Testis (tissue), 2 donors: ENCODE measurements at regions not wholly inside any gene's neighbourhood (a gene's known extent, or its start where the extent isn't known, plus 50 kb on each side); places are given as distances from the start of the nearest gene placed in this dataset.

Experiments
- DNase-seq: peaks from one replicate; pipeline ENCODE4 v3.0.0-alpha.2; 2019
- H3K27ac ChIP-seq, 2 donors: fragments of 200-600 bp; sonication (generic); one replicate each; pipeline ENCODE4 v1.5.1; 2019
- H3K27me3 ChIP-seq: fragments of 200-600 bp; sonication (generic); one replicate; pipeline ENCODE4 v1.5.1; 2019
- H3K36me3 ChIP-seq: fragments of 200-600 bp; sonication (generic); one replicate; pipeline ENCODE4 v1.5.1; 2017; ENCODE audit warnings: low read depth; ENCODE audit errors: missing control alignments
- H3K4me1 ChIP-seq: fragments of 200-600 bp; sonication (generic); one replicate; pipeline ENCODE4 v1.5.1; 2019
- H3K4me3 ChIP-seq, 2 donors: fragments of 200-600 bp; sonication (generic); one replicate each; pipeline ENCODE4 v1.5.1; 2017 to 2019
- H3K9me3 ChIP-seq: fragments of 200-600 bp; sonication (generic); one replicate; pipeline ENCODE4 v1.5.1; 2017
- CTCF ChIP-seq, 3 experiments: fragments of 450-650 bp in 2 of 3; fragments of 200-600 bp in 1 of 3; sonication (generic) in 1 of 3; IDR thresholded peaks; one replicate each; pipeline ENCODE4 v1.5.1; 2016 to 2019; ENCODE audit warnings: antibody characterized with exemption in 3 of 3, mild to moderate bottlenecking in 2 of 3, moderate library complexity in 1 of 3
- POLR2A ChIP-seq: fragments of 450-650 bp; IDR thresholded peaks from one replicate; pipeline ENCODE4 v1.6.1; 2017; ENCODE audit warnings: antibody characterized with exemption, mild to moderate bottlenecking, moderate library complexity
- WGBS, 2 donors: methylation state at CpG; one replicate each; pipeline ENCODE4 v1.1.5; 2018; 5-methylcytosine and 5-hydroxymethylcytosine counted together
- intact Hi-C: fragments of 100-400 bp; cut with DNase I; formaldehyde crosslinking; loops from one replicate; pipeline ENCODE4 v1.15.1; 2023; ENCODE audit warnings: low total_unique reads

DNA sequence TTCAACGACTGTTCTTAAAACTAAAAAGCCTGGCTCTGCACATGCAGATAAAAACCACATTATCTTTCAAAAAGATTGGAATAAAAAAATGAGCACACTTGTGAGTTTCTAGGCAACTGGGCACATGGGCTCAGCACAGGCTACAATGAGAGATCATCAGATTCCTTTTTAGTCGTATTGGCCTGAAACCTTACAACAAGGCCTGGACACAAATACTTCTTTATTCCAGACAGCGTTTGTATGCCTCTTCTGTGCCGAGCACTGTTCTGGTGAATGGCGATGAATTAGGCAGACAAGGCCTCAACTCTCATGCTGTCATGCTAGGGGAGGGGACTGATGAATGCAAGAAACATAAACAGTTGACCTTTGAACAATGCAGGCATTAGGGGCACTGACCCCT, 463.0 kb downstream of the AACS start:
- Histone ChIP-seq H3K9me3 (no peaks in the 10 kb centered on the region), H3K4me3 (no peak overlapping the region), H3K27me3 (no peaks in the 10 kb centered on the region), H3K27ac (no peak overlapping the region), H3K4me1 (no peaks in the 10 kb centered on the region), H3K36me3 (no peaks in the 10 kb centered on the region)
- intact Hi-C loops, result no loop called here
- 88 to 91% methylated on average over 5 of the region's 5 CpGs for WGBS, 2 donors
- no peak for DNase-seq
- no peak for TF ChIP-seq CTCF (IDR thresholded peaks at IDR 0.05)

DNA sequence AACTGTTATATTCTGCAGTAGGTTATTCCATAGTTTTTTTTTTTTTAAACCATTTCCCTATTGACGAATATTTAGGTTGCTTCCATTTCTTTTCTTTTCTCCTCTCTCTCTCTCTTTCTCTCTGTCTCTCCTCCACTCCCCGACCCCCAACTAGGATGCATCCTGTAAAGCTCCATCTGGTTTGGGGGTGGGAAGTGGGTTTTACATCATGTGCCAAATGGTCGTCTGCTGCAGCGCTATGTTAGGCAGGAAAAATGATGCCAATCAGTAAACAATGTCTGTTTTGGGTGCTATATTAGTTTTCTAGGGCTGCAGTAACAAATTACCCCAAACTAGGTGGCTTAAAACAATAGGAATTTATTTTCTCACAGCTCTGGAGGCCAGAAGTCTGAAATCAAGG, 465.0 kb downstream of the AACS start:
- no peaks in the 10 kb centered on the region for H3K36me3 ChIP-seq
- intact Hi-C loops, result no loop called here
- no peak overlapping the region for H3K4me3 ChIP-seq
- H3K4me1 ChIP-seq, result no peaks in the 10 kb centered on the region
- 29 to 61% methylated on average over 4 of the region's 4 CpGs for WGBS, 2 donors
- DNase-seq, result no peak
- no peaks in the 10 kb centered on the region for H3K9me3 ChIP-seq
- TF ChIP-seq POLR2A (no peak), CTCF (IDR thresholded peaks at IDR 0.05) (no peak)
- H3K27me3 ChIP-seq, result no peaks in the 10 kb centered on the region
- H3K27ac ChIP-seq, result no peak overlapping the region

- Histone ChIP-seq H3K4me3 (no peak overlapping the region), H3K9me3 (no peaks in the 10 kb centered on the region), H3K27ac (no peak overlapping the region), H3K4me1 (no peaks in the 10 kb centered on the region), H3K27me3 (no peaks in the 10 kb centered on the region), H3K36me3 (no peaks in the 10 kb centered on the region)
- TF ChIP-seq CTCF (IDR thresholded peaks at IDR 0.05) (no peak), POLR2A (no peak)
- no peak for DNase-seq
- 74 to 78% methylated on average over 5 of the region's 5 CpGs for WGBS, 2 donors
- intact Hi-C loops, result no loop called here
Observed at GRCh38 chr12:125530876-125531275, 465.6 kb downstream of the AACS start.

DNA sequence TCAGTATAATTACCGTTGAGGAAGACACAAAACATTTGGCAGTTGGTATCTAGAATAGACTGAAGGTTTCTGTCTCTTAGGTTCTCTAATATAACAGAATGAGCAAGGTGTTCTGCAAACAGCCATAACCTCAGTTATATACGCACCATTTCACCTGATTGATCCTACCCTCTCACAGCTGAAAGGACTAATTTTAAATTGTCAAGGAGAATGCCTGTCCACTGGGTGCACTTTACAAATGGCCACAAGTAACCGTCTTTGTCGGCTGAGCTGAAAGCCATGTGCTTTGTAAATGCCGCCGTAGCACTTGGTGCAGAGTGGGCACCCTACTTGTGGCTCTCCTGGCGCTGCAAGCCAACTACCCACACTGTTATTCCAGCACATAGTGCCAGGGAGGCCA, 466.3 kb downstream of the AACS start:
- no peak for TF ChIP-seq CTCF (IDR thresholded peaks at IDR 0.05)
- no peak for TF ChIP-seq POLR2A
- Histone ChIP-seq H3K9me3 (no peaks in the 10 kb centered on the region), H3K27me3 (no peaks in the 10 kb centered on the region), H3K27ac (no peak overlapping the region), H3K4me3 (no peak overlapping the region), H3K4me1 (no peaks in the 10 kb centered on the region), H3K36me3 (no peaks in the 10 kb centered on the region)
- DNase-seq, result no peak
- 87 to 96% methylated on average over 7 of the region's 7 CpGs for WGBS, 2 donors
- intact Hi-C loops, result no loop called here

- TF ChIP-seq POLR2A, result no peak
- peak; percentile 20 to 61 (median 30) for TF ChIP-seq CTCF (IDR thresholded peaks at IDR 0.05)
- H3K4me1 ChIP-seq, result no peaks in the 10 kb centered on the region
- DNase-seq, result peak; percentile 73
- 8% methylated on average over 23 to 29 of the region's 29 CpGs for WGBS, 2 donors
- no peaks in the 10 kb centered on the region for H3K9me3 ChIP-seq
- H3K27me3 ChIP-seq, result no peaks in the 10 kb centered on the region
- no peak overlapping the region for H3K27ac ChIP-seq
- intact Hi-C loops, result no loop called here
- H3K36me3 ChIP-seq, result no peaks in the 10 kb centered on the region
- H3K4me3 ChIP-seq, result no peak overlapping the region
Observed at GRCh38 chr12:125533434-125534029, 468.3 kb downstream of the AACS start.
